Neural progenitor cell (in vitro differentiated cells): ENCODE measurements at regions not wholly inside any gene's neighbourhood (a gene's known extent, or its start where the extent isn't known, plus 50 kb on each side); places are given as distances from the start of the nearest gene placed in this dataset.

ENCODE experiments used
- EZH2phosphoT487 ChIP-seq: fragments of 200-600 bp; sonication (generic); IDR thresholded peaks from 2 replicates; pipeline ENCODE4 v1.6.1; 2017; ENCODE audit warnings: antibody characterized with exemption
- TF ChIP-seq, protein P1 (sequence below): fragments of 200-600 bp; sonication (generic); IDR thresholded peaks from 2 replicates; pipeline ENCODE4 v1.5.1; 2017; ENCODE audit warnings: antibody characterized with exemption, mild to moderate bottlenecking

DNA sequence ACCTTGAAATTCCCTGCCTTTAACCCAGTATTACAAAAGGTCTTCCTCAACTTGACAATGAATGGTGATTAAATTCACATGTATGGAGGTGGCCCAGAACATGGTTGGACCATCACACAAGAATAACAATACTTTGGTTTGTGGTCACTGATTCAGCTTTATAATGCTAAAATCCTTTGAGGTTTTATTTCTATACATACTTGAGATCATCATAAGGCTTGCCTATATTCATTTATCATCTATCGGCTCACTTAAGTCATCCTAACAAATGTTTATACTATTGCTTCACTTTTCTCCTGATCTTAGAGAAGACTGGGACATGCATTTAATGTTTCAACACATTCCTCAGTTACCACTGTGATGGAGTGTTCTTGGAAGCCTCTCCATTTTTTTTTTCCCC is 191.3 kb downstream of the DMAC1 start:
- TF ChIP-seq, protein P1, sequence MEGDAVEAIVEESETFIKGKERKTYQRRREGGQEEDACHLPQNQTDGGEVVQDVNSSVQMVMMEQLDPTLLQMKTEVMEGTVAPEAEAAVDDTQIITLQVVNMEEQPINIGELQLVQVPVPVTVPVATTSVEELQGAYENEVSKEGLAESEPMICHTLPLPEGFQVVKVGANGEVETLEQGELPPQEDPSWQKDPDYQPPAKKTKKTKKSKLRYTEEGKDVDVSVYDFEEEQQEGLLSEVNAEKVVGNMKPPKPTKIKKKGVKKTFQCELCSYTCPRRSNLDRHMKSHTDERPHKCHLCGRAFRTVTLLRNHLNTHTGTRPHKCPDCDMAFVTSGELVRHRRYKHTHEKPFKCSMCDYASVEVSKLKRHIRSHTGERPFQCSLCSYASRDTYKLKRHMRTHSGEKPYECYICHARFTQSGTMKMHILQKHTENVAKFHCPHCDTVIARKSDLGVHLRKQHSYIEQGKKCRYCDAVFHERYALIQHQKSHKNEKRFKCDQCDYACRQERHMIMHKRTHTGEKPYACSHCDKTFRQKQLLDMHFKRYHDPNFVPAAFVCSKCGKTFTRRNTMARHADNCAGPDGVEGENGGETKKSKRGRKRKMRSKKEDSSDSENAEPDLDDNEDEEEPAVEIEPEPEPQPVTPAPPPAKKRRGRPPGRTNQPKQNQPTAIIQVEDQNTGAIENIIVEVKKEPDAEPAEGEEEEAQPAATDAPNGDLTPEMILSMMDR: no peak
- TF ChIP-seq EZH2phosphoT487: no peak
